ENCODE measurements at regions not wholly inside any gene's neighbourhood (a gene's known extent, or its start where the extent isn't known, plus 50 kb on each side); places are given as distances from the start of the nearest gene placed in this dataset.

GRCh38 chrX:149145845-149146285, 359.2 kb downstream of the IDS start:
- Histone ChIP-seq H3K27me3 (ENCODE audit: insufficient read depth, low read depth) (no peaks in the 10 kb centered on the region), H4K20me1 (ENCODE audit: insufficient read depth) (no peaks in the 10 kb centered on the region), H3K9ac (no peak overlapping the region), H3K4me1 (ENCODE audit: low read depth, poor library complexity, severe bottlenecking) (no peaks in the 10 kb centered on the region), H3K27ac (no peak overlapping the region), H3K36me3 (ENCODE audit: insufficient read depth) (no peaks in the 10 kb centered on the region), H3K4me3 (IDR thresholded peaks at IDR 0.05; ENCODE audit: insufficient read depth, low read depth, low read length) (no peak overlapping the region), H2AFZ (ENCODE audit: low read depth) (no peak overlapping the region), H3K4me2 (no peak overlapping the region), H3K79me2 (ENCODE audit: insufficient read depth, low read depth) (no peaks in the 10 kb centered on the region)
- no peak for TF ChIP-seq CTCF (conservative IDR thresholded peaks at IDR 0.05; ENCODE audit: low read depth, low read length)

- Histone ChIP-seq H3K9ac (no peak overlapping the region), H3K4me2 (no peak overlapping the region), H3K79me2 (ENCODE audit: insufficient read depth, low read depth) (no peaks in the 10 kb centered on the region), H3K4me1 (ENCODE audit: low read depth, poor library complexity, severe bottlenecking) (no peaks in the 10 kb centered on the region), H3K27ac (no peak overlapping the region), H2AFZ (ENCODE audit: low read depth) (no peak overlapping the region), H4K20me1 (ENCODE audit: insufficient read depth) (no peaks in the 10 kb centered on the region), H3K36me3 (ENCODE audit: insufficient read depth) (no peaks in the 10 kb centered on the region), H3K27me3 (ENCODE audit: insufficient read depth, low read depth) (no peaks in the 10 kb centered on the region), H3K4me3 (IDR thresholded peaks at IDR 0.05; ENCODE audit: insufficient read depth, low read depth, low read length) (no peak overlapping the region)
- no peak for TF ChIP-seq CTCF (conservative IDR thresholded peaks at IDR 0.05; ENCODE audit: low read depth, low read length)
Measured at GRCh38 chrX:149131774-149132173, 373.3 kb downstream of the IDS start.

GRCh38 chrX:149129767-149130166, 375.3 kb downstream of the IDS start:
- Histone ChIP-seq H2AFZ (ENCODE audit: low read depth) (no peak overlapping the region), H3K4me2 (no peak overlapping the region), H3K27ac (no peak overlapping the region), H3K79me2 (ENCODE audit: insufficient read depth, low read depth) (no peaks in the 10 kb centered on the region), H3K27me3 (ENCODE audit: insufficient read depth, low read depth) (no peaks in the 10 kb centered on the region), H3K36me3 (ENCODE audit: insufficient read depth) (no peaks in the 10 kb centered on the region), H4K20me1 (ENCODE audit: insufficient read depth) (no peaks in the 10 kb centered on the region), H3K4me1 (ENCODE audit: low read depth, poor library complexity, severe bottlenecking) (no peaks in the 10 kb centered on the region), H3K9ac (no peak overlapping the region), H3K4me3 (IDR thresholded peaks at IDR 0.05; ENCODE audit: insufficient read depth, low read depth, low read length) (no peak overlapping the region)
- no peak for TF ChIP-seq CTCF (conservative IDR thresholded peaks at IDR 0.05; ENCODE audit: low read depth, low read length)

- no peaks in the 10 kb centered on the region for H3K79me2 ChIP-seq (ENCODE audit: insufficient read depth, low read depth)
- H4K20me1 ChIP-seq (ENCODE audit: insufficient read depth): no peaks in the 10 kb centered on the region
- H3K36me3 ChIP-seq (ENCODE audit: insufficient read depth): no peaks in the 10 kb centered on the region
- no peak overlapping the region for H3K9ac ChIP-seq
- no peak overlapping the region for H3K4me2 ChIP-seq
- H3K27me3 ChIP-seq (ENCODE audit: insufficient read depth, low read depth): no peaks in the 10 kb centered on the region
- no peak for TF ChIP-seq CTCF (conservative IDR thresholded peaks at IDR 0.05; ENCODE audit: low read depth, low read length)
- H3K4me1 ChIP-seq (ENCODE audit: low read depth, poor library complexity, severe bottlenecking): no peaks in the 10 kb centered on the region
- no peak overlapping the region for H3K27ac ChIP-seq
- no peak overlapping the region for H3K4me3 ChIP-seq (IDR thresholded peaks at IDR 0.05; ENCODE audit: insufficient read depth, low read depth, low read length)
- no peak overlapping the region for H2AFZ ChIP-seq (ENCODE audit: low read depth)
Measured at GRCh38 chrX:149124526-149125108, 380.5 kb downstream of the IDS start.

Data from KMS-11 (cell line).